GM12874 (cell line): ENCODE measurements at regions not wholly inside any gene's neighbourhood (a gene's known extent, or its start where the extent isn't known, plus 50 kb on each side); places are given as distances from the start of the nearest gene placed in this dataset.

ENCODE experiments used
- TF ChIP-seq, protein P1 (sequence below): IDR thresholded peaks from 2 replicates; pipeline ENCODE4 v1.5.1; 2011; ENCODE audit warnings: low read depth, mild to moderate bottlenecking, control low read depth, low read length, moderate library complexity; ENCODE audit not compliant: insufficient read depth

DNA sequence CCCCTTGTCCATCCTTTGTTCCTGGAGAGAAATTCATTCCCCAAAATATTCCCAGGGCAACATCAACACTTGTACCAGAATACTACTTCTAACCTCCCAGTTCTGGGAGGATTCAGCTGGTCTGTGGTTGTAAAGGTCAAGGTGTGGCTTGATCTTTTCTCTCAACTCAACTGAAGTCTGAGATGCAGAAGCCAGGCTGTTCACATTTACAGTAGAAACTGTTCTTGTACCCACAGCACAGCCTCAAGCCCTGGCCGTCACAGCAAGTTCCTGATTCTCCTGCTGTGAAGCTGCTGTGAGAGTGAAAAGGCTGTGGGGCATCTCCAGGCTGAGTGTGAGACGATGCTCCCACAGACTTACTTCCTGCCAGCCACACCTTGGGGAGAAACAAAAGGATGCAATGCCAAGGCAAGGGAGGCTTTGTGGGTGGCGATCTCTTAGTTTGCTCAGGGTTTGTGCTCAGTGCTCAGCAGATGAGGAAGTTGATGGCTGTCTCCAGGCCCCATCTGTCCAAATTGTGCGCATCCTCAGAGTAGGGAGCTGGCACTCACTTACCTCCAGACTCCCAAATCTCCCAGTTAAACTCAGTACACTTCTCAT lies 143.9 kb upstream of the FOXA2 start:
- TF ChIP-seq, protein P1, sequence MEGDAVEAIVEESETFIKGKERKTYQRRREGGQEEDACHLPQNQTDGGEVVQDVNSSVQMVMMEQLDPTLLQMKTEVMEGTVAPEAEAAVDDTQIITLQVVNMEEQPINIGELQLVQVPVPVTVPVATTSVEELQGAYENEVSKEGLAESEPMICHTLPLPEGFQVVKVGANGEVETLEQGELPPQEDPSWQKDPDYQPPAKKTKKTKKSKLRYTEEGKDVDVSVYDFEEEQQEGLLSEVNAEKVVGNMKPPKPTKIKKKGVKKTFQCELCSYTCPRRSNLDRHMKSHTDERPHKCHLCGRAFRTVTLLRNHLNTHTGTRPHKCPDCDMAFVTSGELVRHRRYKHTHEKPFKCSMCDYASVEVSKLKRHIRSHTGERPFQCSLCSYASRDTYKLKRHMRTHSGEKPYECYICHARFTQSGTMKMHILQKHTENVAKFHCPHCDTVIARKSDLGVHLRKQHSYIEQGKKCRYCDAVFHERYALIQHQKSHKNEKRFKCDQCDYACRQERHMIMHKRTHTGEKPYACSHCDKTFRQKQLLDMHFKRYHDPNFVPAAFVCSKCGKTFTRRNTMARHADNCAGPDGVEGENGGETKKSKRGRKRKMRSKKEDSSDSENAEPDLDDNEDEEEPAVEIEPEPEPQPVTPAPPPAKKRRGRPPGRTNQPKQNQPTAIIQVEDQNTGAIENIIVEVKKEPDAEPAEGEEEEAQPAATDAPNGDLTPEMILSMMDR: no peak

DNA sequence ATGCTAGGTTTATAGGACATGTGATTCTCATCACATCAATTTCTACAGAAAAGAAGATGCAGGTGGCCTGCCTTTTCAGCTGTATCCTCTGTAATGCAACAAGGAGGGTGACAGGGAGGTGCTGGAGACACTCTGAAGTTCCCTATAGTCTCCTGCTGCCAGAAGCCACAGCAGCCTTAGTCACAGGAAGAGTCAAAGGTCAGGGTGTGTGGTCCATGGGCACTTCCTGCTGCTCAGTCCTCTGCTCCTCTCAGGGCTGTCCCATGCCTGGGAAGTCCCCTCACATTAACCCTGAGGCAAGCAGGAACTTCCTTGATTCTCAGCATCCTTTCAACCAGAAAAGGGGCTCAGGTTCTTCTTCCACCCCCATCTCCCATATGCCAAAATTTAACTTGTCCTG lies 144.8 kb upstream of the FOXA2 start:
- TF ChIP-seq, protein P1: no peak

DNA sequence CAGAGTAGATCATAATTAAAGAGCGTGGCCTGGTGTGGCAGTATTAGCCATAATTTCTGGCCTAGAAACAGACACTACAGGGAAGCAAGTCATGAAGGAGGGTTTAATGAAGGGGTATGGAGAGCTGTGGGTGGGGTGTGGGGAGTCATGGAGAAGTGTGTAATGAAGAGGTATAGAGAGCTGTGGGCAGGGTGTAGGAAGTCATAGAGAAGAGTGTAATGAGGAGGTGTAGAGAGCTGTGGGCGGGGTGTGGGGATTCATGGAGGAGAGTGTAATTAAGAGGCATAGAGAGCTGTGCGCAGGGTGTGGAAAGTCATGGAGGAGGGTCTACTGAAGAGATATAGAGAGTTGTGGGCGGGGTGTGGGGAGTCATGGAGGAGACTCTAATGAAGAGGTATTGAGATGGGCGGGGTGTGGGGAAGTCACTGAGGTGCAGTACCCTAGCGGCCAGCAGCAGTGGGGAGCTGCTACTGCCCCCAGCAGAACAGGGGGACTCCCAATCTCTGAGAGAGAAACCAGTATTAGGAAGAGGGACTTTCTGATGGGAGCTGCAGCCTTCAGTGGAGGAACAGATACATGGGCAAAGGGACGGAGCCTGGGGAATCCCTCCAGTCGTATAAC lies 145.4 kb upstream of the FOXA2 start:
- TF ChIP-seq, protein P1: no peak

DNA sequence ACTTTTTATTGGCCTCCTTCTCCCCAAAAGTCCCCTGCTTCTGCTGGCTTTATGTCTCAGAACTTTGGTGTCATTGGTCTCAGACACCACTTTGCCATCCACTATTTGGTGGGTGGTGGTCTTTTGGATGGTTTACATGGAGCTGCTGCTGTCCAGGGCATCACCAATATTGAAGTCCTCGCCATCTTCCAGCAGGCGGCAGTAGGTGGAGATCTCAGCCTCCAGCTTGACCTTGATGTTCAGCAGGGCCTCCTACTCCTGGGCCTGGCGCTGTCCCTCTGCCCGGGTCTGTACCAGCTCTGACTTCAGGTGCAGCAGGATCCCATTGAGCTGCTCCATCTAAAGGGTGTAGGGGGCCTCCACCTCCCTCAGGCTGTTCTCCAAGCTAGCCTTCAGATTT lies 148.4 kb upstream of the FOXA2 start:
- TF ChIP-seq, protein P1: no peak

DNA sequence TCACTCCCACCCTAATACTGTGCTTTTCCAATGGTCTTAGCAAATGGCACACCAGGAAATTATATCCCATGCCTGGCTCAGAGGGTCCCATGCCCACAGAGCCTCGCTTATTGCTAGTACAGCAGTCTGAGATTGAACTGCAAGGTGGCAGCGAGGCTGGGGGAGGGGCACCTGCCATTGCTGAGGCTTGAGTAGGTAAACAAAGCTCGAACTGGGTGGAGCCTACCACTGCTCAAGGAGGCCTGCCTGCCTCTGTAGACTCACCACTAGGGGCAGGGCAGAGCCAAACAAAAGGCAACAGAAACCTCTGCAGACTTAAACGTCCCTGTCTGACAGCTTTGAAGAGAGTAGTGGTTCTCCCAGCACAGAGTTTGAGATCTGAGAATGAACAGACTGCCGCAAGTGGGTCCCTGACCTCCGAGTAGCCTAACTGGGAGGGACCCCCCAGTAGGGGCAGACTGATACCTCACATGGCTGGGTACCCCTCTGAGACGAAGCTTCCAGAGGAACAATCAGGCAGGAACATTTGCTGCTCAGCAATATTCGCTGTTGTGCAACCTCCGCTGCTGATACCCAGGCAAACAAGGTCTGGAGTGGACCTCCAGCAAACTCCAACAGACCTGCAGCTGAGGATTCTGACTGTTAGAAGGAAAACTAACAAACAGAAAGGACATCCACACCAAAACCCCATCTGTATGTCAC lies 150.7 kb upstream of the FOXA2 start:
- TF ChIP-seq, protein P1: peak; percentile 52

DNA sequence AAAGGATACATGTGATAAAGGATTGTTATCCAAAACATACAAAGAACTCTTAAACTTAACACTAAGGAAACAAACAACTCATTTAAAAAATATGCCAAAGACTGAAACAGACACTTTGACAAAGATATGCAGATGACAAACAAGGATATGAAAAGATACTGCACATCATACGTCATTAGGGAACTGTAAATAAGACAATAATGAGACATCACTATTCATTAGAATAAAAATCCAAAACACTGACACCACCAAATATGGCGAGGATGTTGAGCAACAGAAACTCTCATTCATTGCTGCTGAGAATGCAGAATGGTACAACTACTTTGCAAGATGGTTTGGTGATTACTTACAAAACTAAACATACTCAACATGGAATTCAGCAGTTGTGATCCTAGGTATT lies 156.5 kb upstream of the FOXA2 start:
- TF ChIP-seq, protein P1: no peak

DNA sequence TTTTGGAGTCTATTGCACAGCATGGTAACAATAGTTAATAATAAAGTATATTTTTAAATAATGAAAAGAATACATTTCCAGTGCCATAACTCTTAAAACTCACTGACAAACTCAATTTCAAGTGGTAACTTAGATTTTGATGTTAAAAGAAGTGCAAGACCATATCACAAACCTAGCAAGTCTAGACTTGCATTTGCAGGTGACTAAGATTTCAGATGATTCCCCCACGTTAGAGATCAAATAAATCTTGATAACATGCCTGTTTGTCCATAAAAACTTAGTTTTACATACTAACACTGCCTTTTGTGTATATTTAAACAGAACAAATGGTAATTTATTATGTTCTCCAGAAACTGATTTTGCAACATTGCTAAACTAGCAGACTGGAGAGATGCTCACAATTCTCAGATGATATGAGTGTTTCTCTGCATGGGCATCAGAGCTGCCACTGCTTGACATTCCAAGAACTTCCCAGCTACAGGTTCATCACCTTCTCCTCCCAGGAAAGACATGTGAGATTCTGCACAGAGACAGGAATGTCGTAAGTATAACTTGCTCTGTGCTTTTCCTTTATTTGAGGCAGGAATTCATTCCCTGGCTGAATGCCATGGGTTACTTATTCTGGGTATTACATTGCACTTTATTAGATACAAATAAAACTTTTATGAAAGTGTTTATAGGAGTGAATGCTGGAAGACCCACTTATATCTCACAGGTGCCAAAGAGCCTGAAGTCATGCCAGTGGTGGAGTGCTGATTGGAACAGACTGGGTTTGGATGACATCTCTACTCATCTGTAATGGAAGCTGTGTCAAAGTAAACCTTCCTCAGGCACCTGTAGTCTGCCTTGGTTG lies 160.2 kb upstream of the FOXA2 start:
- TF ChIP-seq, protein P1: no peak
